Ectodermal cell (in vitro differentiated cells): ENCODE measurements at regions not wholly inside any gene's neighbourhood (a gene's known extent, or its start where the extent isn't known, plus 50 kb on each side); places are given as distances from the start of the nearest gene placed in this dataset.
A peak's percentile ranks its signal among the peaks of the same experiment; 100 is the strongest.
"Not testable (repeated sequence)": the region's sequence is repeated elsewhere in the genome, so short reads cannot be mapped to it uniquely, and the experiment has no call there.

ENCODE experiments used
- H3K27ac ChIP-seq: 2 replicates; pipeline ENCODE4 v1.7.0; 2013; ENCODE audit warnings: mild to moderate bottlenecking, low read depth, low read length; ENCODE audit not compliant: insufficient read depth, poor library complexity, severe bottlenecking
- H3K27me3 ChIP-seq: 2 replicates; pipeline ENCODE4 v1.7.0; 2013; ENCODE audit warnings: mild to moderate bottlenecking, low read length; ENCODE audit not compliant: insufficient read depth, control insufficient read depth, poor library complexity, severe bottlenecking
- H3K36me3 ChIP-seq: one replicate; pipeline ENCODE4 v1.7.0; 2013; ENCODE audit warnings: low read length; ENCODE audit not compliant: control insufficient read depth, insufficient read depth
- H3K4me1 ChIP-seq: one replicate; pipeline ENCODE4 v1.7.0; 2013; ENCODE audit warnings: low read length; ENCODE audit not compliant: control insufficient read depth, insufficient read depth
- H3K4me3 ChIP-seq: 2 replicates; pipeline ENCODE4 v1.7.0; 2013; ENCODE audit warnings: low read depth, low read length, control low read depth; ENCODE audit not compliant: insufficient read depth
- H3K9me3 ChIP-seq: 2 replicates; pipeline ENCODE4 v1.7.0; 2013; ENCODE audit warnings: mild to moderate bottlenecking, low read length, moderate library complexity; ENCODE audit not compliant: control insufficient read depth
- WGBS, 2 experiments: methylation state at CpG; one replicate each; pipeline ENCODE4 v1.1.7; 2013; ENCODE audit warnings: missing lambda C conversion rate in 2 of 2; 5-methylcytosine and 5-hydroxymethylcytosine counted together

DNA sequence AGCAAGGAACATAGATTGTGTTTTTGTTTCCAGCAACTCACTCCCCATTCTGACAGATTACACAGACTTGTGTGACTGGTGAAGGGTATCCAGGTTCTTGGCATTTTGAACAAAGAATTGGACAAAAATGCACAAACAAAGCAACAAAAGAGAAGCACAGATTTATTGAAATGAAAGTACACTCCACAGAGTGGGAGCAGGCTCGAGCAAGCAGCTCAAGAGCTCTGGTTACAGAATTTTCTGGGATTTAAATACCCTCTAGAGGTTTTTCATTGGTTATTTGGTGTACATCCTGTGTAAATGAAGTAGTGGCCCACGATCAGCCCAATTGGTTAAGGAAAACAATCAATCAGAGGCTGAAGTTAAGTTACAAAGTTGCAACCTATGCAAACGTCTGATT, 155.0 kb upstream of the JADE1 start:
- H3K27ac ChIP-seq: peak overlapping the region; percentile 64
- no peaks in the 10 kb centered on the region for H3K36me3 ChIP-seq
- no peak overlapping the region for H3K4me3 ChIP-seq

DNA sequence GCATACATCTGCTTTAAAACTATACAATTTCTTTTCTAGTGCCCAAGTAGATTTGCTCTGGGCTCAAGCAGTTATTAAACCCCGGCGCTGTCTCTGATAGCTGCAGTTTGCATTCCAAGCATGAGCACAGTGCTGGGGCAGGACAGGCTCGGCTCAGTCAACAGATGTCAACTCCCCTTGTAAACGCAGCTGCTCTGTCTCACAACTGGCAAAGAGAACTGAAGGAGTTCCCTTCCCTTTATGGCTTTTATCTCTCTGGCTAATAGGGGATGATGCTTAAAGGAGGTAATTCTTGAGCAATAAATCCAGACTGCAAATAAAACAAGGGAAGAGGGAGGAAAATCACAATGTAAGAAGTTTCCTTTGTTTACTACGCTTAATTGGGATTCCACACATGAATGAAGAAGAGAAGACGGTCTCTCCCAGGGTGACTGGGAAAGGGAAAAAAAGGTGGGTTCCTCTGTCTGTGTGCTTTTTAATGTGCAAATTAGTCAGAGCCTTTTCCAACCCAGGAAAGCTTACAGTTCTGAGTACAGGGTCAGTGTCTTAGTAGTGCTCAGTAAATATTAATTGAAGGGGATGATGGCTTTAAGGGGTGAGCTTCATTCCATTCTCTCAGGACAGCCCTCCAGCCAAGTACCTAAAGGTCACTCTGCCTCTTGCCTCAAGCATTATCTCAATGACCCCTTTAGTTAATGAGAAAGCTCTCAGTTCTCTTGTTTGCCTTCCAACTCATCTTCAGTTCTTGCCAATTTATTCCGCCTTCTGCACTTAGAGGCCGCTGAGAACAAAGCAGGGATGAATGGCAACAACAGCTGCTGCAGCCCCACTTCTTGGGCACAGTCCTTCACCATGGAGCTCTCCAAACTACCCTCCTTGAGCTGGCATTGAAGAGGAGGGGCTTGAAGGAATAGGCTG, 155.7 kb upstream of the JADE1 start:
- H3K36me3 ChIP-seq: no peaks in the 10 kb centered on the region
- no peak overlapping the region for H3K4me3 ChIP-seq
- H3K27ac ChIP-seq: peak overlapping the region; percentile 84
- WGBS, 2 experiments: 25 to 31% methylated on average over 8 of the region's 8 CpGs
- H3K9me3 ChIP-seq: no peaks in the 10 kb centered on the region
- H3K4me1 ChIP-seq: no peaks in the 10 kb centered on the region
- H3K27me3 ChIP-seq: no peaks in the 10 kb centered on the region

More for the DNA sequence above, 155.0 kb upstream of the JADE1 start:
- Histone ChIP-seq H3K27me3 (no peaks in the 10 kb centered on the region), H3K4me1 (no peaks in the 10 kb centered on the region), H3K9me3 (no peaks in the 10 kb centered on the region)
- 89 to 93% methylated on average over 3 of the region's 3 CpGs for WGBS, 2 experiments

DNA sequence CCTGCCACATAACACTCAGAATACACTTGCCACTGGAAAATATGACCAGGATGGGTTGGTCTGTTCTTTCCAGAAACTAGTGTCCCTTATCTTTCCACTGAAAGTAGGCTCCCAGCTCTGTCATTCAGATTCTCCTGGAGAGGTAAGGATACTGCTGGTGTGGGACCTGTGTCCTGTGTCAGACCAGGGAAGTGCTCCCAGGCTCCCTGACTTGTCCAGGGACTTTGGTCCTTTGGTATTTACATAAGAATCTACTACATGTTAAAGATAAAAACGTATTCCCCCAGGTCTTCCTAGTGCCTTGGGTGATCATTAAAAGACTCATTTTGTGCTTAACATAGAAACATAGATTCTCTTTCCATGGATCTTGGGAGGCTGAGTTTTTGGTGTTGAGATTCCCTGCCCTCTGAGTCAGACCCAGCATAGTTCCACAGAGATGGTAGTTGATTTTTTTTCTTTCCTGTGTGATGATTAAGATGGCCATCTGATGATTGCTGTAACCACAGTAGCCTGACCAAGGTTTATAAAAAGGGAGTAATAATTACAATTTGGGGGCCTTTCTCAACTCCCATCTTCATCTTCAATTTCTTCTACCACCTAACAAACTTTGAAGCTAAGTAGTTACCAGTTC, 159.8 kb upstream of the JADE1 start:
- Histone ChIP-seq H3K27ac (no peak overlapping the region), H3K9me3 (no peaks in the 10 kb centered on the region), H3K36me3 (no peaks in the 10 kb centered on the region), H3K4me3 (no peak overlapping the region), H3K4me1 (no peaks in the 10 kb centered on the region), H3K27me3 (no peaks in the 10 kb centered on the region)
- WGBS, 2 experiments: 56 to 60% methylated on average over 1 of the region's 1 CpG

DNA sequence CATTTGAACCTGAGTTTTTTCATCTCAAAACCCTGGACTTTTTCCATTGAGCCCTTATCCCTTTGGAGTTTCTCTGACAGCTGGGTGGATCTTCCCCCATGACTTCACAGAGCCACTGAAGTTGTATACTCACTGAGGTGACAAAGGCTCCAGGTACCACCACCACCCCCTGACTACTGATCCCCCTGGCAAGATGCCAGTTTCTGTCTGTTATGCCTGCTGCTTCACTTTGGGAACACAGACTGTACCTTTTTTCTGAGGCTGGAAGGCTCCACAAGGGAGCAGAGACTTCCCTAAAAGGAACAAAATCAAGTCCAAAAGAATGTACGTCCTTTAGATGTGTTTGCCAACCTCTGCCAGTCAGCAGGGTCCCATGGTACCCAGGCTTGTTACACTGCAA, 160.3 kb upstream of the JADE1 start:
- WGBS, 2 experiments: 78 to 86% methylated on average over 1 of the region's 1 CpG
- H3K4me1 ChIP-seq: no peaks in the 10 kb centered on the region
- no peak overlapping the region for H3K27ac ChIP-seq
- H3K4me3 ChIP-seq: no peak overlapping the region
- H3K36me3 ChIP-seq: no peaks in the 10 kb centered on the region
- H3K27me3 ChIP-seq: no peaks in the 10 kb centered on the region
- no peaks in the 10 kb centered on the region for H3K9me3 ChIP-seq

DNA sequence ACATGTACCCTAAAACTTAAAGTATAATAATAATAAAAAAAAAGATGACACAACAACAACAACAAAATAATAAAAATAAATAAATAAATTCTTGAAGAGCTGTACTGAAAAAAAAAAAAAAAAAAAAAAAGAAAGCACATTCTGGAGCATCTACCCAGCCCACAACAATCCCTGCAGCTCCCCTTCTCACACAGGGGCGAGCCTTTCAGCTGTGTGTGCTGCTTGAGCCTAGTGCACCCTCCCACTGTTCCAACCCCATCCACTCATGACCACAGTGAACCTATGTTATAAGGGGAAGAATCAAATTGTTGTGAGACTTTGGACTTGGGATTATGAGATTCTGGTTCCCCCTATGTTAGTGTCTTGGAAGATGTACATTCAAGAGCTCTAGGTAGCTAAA, 161.5 kb upstream of the JADE1 start:
- WGBS, 2 experiments: 92 to 100% methylated on average over 1 of the region's 1 CpG
- Histone ChIP-seq H3K27ac (no peak overlapping the region), H3K9me3 (no peaks in the 10 kb centered on the region), H3K27me3 (no peaks in the 10 kb centered on the region), H3K4me1 (no peaks in the 10 kb centered on the region), H3K36me3 (no peaks in the 10 kb centered on the region), H3K4me3 (no peak overlapping the region)

DNA sequence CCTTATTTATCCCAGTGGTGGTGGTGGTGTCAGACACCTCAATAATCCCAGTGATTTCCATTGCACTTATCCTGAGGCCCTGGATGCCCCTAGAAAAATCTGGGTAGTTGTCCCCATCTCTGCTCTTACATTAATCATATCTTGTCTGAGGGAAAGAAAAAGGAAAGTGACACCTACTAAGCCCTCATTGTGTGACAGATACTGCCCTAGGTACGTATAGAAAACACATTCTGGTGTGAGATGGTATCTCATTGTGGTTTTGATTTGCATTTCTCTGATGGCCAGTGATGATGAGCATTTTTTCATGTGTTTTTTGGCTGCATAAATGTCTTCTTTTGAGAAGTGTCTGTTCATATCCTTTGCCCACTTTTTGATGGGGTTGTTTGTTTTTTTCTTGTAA, 162.6 kb upstream of the JADE1 start:
- H3K36me3 ChIP-seq, H3K27me3 ChIP-seq, H3K9me3 ChIP-seq, H3K4me3 ChIP-seq, H3K27ac ChIP-seq, H3K4me1 ChIP-seq: not testable (repeated sequence)
- 86 to 90% methylated on average over 1 of the region's 1 CpG for WGBS, 2 experiments

DNA sequence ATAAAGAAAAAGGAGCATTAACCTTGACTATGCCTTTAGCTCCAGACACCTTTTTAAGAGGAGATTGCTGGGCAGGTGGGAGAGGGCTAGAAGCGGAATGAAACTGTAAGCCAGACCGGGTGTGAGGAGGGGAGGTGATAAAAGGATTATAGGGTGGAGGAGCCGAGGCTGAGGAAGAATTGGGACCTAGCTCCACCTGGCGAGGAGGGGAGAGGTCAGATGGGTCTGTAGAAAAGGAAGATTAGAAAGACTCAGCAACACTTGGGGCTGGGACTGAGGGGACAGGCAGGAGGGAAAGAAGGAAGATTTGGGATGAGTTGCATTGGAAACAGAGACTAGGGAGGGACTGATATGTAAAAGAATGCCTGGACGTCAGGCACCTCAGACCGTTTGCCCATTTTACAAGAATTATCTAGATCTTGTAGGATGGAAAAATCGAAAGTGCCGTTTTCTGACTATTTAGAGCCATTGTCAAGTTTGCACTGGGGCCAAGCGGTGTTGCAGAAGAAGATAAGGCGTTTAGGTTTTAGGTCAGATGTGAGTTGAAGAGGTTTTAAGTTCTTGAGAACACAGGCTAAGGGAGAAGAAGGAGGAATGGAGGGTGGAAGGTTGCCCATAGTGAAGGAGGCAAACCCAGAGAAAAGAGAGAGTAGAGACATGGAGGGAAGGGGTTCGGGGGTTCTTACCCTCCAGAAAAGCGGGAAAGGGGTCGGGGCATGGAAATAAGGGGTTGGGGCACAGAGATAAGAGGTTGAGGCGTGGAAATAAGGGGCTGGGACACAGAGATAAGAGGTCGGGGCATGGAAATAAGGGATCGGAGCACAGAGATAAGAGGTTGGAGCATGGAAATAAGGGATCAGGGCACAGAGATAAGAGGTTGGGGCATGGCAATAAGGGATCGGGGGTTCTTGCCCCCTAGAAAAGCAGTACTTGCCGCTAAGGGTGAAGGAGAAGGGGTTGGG, 164.5 kb upstream of the JADE1 start:
- H3K36me3 ChIP-seq, H3K27ac ChIP-seq, H3K27me3 ChIP-seq, H3K9me3 ChIP-seq, H3K4me1 ChIP-seq, H3K4me3 ChIP-seq: not testable (repeated sequence)
- 93 to 94% methylated on average over 18 of the region's 18 CpGs for WGBS, 2 experiments

DNA sequence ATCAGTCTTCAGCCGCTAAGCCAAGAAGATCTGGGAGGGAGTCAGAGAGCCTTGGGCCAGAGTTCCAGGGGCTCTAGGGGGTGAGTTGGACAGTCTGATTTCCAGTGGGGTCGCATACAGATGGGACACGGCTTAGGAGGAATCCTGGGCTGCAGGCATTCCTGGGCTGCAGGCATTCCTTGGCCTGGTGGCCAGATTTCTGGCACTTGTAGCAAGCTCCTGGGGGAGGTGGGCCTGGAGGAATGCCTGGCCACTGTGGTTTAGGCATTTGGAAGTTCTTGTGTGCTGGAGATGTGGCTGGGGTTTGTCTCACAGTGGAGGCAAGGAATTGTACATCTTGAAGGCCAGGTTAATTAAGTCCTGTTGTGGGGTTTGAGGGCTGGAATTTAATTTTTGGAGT, 165.4 kb upstream of the JADE1 start:
- H3K4me3 ChIP-seq, H3K36me3 ChIP-seq, H3K27ac ChIP-seq, H3K27me3 ChIP-seq, H3K4me1 ChIP-seq, H3K9me3 ChIP-seq: not testable (repeated sequence)
- WGBS, 2 experiments: 93 to 97% methylated on average over 3 of the region's 3 CpGs

DNA sequence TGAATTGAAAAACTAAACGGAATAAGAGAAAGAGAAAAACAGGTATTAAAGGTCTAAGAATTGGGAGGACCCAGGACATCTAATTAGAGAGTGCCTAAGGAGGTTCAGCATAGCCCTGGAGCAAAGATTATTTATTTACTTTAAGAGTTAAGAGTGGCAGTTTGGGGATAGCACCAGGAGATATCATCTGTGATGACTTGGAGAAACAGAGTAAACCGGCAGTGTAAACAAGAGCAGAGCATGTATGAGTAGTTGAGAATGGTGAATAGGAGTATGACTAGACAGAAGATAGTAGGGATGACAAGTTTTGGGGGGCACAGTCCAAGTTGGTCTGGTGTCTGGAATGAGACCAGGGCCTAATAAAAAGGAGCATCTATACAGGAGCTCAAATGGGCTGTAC, 167.9 kb upstream of the JADE1 start:
- H3K36me3 ChIP-seq, H3K27ac ChIP-seq, H3K4me1 ChIP-seq, H3K9me3 ChIP-seq, H3K4me3 ChIP-seq, H3K27me3 ChIP-seq: not testable (repeated sequence)
- WGBS, 2 experiments: 97 to 99% methylated on average over 2 of the region's 2 CpGs
